ENCODE measurements at regions not wholly inside any gene's neighbourhood (a gene's known extent, or its start where the extent isn't known, plus 50 kb on each side); places are given as distances from the start of the nearest gene placed in this dataset.

DNA sequence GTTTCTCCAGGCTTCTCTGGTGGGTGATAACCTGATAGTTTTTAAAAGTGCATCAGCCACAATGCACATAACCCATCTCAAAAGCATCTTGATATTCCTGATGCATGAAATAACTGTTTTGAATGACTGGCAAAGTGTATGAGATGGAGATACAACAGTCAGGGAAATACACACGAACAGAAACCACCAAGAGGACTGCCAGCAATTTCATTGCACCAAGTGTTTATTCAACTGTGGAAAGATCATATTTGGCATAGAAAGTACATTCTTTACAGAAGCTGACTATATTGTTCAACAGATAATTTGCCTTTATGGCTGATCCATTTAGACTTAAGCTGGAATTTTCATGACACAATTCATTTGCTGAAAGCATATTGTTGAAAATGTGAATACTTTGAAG lies 139.5 kb downstream of the SLIT2 start:
- WGBS (ENCODE audit: insufficient coverage): no CpG with 5 or more reads among the region's 1 CpG
- H3K4me1 Mint-ChIP-seq: no peaks in the 10 kb centered on the region
- H3K9me3 Mint-ChIP-seq: no peaks in the 10 kb centered on the region

DNA sequence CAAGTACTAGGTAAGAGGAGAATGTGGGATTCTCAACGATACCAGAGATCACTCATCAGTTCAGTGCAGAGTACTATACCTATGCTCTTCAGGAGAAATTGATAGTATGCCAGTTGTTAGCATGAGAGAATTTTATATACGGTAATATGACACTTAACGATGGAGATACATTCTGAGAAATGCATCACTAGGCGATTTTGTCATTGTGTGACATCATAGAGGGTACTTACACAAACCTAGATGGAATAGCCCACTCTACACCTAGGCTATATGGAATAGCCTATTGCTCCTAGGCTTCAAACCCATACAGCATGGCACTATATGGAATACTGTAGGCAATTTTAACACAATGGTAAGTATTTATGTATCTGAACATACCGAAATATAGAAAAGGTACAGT lies 140.2 kb downstream of the SLIT2 start:
- 91% methylated on average over 1 of the region's 5 CpGs for WGBS (ENCODE audit: insufficient coverage)
- Mint-ChIP-seq H3K36me3 (no peaks in the 10 kb centered on the region), H3K27ac (no peak overlapping the region), H3K9me3 (no peaks in the 10 kb centered on the region), H3K27me3 (no peaks in the 10 kb centered on the region), H3K4me1 (no peaks in the 10 kb centered on the region), H3K4me3 (no peak overlapping the region)
- ATAC-seq (replicated peaks in 1 of 4): no peak
- Histone ChIP-seq H3K4me1 (ENCODE audit: control insufficient read depth in 1 of 2, extremely low read depth in 1 of 2, insufficient read depth in 2 of 2, low read length in 2 of 2) (no peaks in the 10 kb centered on the region), H3K27ac (ENCODE audit: low read length) (no peak overlapping the region), H3K4me3 (ENCODE audit: control insufficient read depth in 1 of 2, extremely low read depth in 1 of 2, low read length in 1 of 2) (no peak overlapping the region), H3K36me3 (ENCODE audit: control insufficient read depth in 2 of 2, extremely low read depth in 1 of 2, insufficient read depth in 1 of 2, low read length in 1 of 2) (no peaks in the 10 kb centered on the region), H3K9me3 (no peaks in the 10 kb centered on the region), H3K27me3 (replicated peaks in 1 of 2; ENCODE audit: control insufficient read depth in 2 of 2, extremely low read depth in 1 of 2, insufficient read depth in 2 of 2, low read length in 1 of 2) (no peaks in the 10 kb centered on the region)
- DNase-seq: no peak
- ChIA-PET CTCF (interaction anchor here in 1 of 2 donors (0.8 kb wide), 1 partner anchor 14 kb away, joined by 4 read pairs; no protein-coding TSS in a partner anchor), POLR2A (no interaction called here)

More for the DNA sequence above, 139.5 kb downstream of the SLIT2 start:
- no peak overlapping the region for H3K4me3 Mint-ChIP-seq
- Histone ChIP-seq H3K36me3 (ENCODE audit: control insufficient read depth in 2 of 2, extremely low read depth in 1 of 2, insufficient read depth in 1 of 2, low read length in 1 of 2) (no peaks in the 10 kb centered on the region), H3K4me1 (ENCODE audit: control insufficient read depth in 1 of 2, extremely low read depth in 1 of 2, insufficient read depth in 2 of 2, low read length in 2 of 2) (no peaks in the 10 kb centered on the region), H3K9me3 (no peaks in the 10 kb centered on the region), H3K27ac (ENCODE audit: low read length) (no peak overlapping the region), H3K4me3 (ENCODE audit: control insufficient read depth in 1 of 2, extremely low read depth in 1 of 2, low read length in 1 of 2) (no peak overlapping the region), H3K27me3 (replicated peaks in 1 of 2; ENCODE audit: control insufficient read depth in 2 of 2, extremely low read depth in 1 of 2, insufficient read depth in 2 of 2, low read length in 1 of 2) (no peaks in the 10 kb centered on the region)
- H3K27me3 Mint-ChIP-seq: no peaks in the 10 kb centered on the region
- no peak overlapping the region for H3K27ac Mint-ChIP-seq
- ChIA-PET POLR2A (no interaction called here), CTCF (no interaction called here)
- no peak for DNase-seq
- no peaks in the 10 kb centered on the region for H3K36me3 Mint-ChIP-seq
- ATAC-seq (replicated peaks in 1 of 4): no peak

DNA sequence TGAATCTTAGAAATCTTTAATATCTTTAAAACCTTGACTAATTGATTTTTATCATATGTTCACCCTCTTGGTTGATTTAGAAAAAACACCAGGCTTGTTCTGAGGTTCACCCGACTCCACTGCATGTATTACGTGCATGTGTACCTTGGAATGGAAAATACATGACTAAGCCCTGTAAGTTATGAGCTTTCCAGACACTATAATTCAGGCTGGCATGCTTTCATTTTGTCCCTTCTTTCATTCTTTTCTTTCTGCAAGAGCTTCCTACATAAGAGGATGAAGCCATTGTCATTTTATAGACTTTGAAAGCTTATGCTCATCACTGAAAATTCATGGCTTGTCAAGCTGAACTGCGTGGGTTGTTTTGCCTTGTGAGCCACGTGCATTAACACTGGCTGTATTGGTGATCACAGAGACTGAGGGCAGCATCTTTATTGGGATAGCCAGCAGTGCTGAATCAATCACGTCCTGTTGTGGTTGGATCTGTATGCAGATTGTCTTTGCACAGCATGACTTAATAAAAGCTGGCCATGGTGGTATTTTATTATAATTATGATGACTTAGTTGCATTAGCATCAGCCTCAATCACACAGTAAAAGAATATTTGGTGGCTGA lies 141.9 kb downstream of the SLIT2 start:
- DNase-seq (no peak), ATAC-seq (replicated peaks in 1 of 4) (no peak)
- POLR2A ChIA-PET: no interaction called here
- WGBS (ENCODE audit: insufficient coverage): 77% methylated on average over 3 of the region's 5 CpGs
- no peaks in the 10 kb centered on the region for H3K27me3 ChIP-seq (replicated peaks in 1 of 2; ENCODE audit: control insufficient read depth in 2 of 2, extremely low read depth in 1 of 2, insufficient read depth in 2 of 2, low read length in 1 of 2)
- H3K4me3 Mint-ChIP-seq: no peak overlapping the region
- H3K27ac Mint-ChIP-seq: no peak overlapping the region
- H3K4me3 ChIP-seq (ENCODE audit: control insufficient read depth in 1 of 2, extremely low read depth in 1 of 2, low read length in 1 of 2): no peak overlapping the region
- H3K9me3 Mint-ChIP-seq: no peaks in the 10 kb centered on the region
- H3K4me1 ChIP-seq (ENCODE audit: control insufficient read depth in 1 of 2, extremely low read depth in 1 of 2, insufficient read depth in 2 of 2, low read length in 2 of 2): no peaks in the 10 kb centered on the region
- H3K9me3 ChIP-seq: no peaks in the 10 kb centered on the region
- no peak overlapping the region for H3K27ac ChIP-seq (ENCODE audit: low read length)
- H3K4me1 Mint-ChIP-seq: no peaks in the 10 kb centered on the region
- no peaks in the 10 kb centered on the region for H3K36me3 ChIP-seq (ENCODE audit: control insufficient read depth in 2 of 2, extremely low read depth in 1 of 2, insufficient read depth in 1 of 2, low read length in 1 of 2)
- H3K36me3 Mint-ChIP-seq: no peaks in the 10 kb centered on the region
- CTCF ChIA-PET: no interaction called here
- no peaks in the 10 kb centered on the region for H3K27me3 Mint-ChIP-seq

DNA sequence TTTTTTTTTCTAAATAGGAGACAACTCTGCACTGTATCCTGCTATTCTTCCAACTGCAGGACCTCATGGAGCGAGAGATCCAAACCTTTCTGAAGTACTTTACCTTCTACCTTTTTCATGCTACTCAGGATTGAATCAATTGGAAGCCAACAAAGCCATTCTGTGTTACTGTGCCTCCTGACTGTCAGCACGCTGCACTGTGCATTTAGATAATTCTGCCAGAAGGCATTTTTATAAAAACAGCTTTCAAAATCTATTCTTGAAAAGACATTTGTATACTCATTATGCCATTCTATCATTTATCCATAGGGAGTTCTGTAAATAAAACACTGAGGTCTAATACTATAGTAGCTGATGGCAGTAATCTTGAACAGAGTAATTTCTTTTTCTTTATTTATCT lies 142.8 kb downstream of the SLIT2 start:
- no peaks in the 10 kb centered on the region for H3K4me1 ChIP-seq (ENCODE audit: control insufficient read depth in 1 of 2, extremely low read depth in 1 of 2, insufficient read depth in 2 of 2, low read length in 2 of 2)
- H3K4me3 Mint-ChIP-seq: no peak overlapping the region
- CTCF ChIA-PET: interaction anchor here in 1 of 2 donors (2.0 kb wide), 1 partner anchor 290 kb away, joined by 9 read pairs; no protein-coding TSS in a partner anchor
- no peak overlapping the region for H3K4me3 ChIP-seq (ENCODE audit: control insufficient read depth in 1 of 2, extremely low read depth in 1 of 2, low read length in 1 of 2)
- WGBS (ENCODE audit: insufficient coverage): 56% methylated on average over 1 of the region's 2 CpGs
- no peaks in the 10 kb centered on the region for H3K27me3 Mint-ChIP-seq
- H3K27ac Mint-ChIP-seq: no peak overlapping the region
- no peaks in the 10 kb centered on the region for H3K36me3 Mint-ChIP-seq
- no peaks in the 10 kb centered on the region for H3K4me1 Mint-ChIP-seq
- ATAC-seq (replicated peaks in 1 of 4) (no peak), DNase-seq (no peak)
- no peak overlapping the region for H3K27ac ChIP-seq (ENCODE audit: low read length)
- H3K9me3 ChIP-seq: no peaks in the 10 kb centered on the region
- no peaks in the 10 kb centered on the region for H3K9me3 Mint-ChIP-seq
- POLR2A ChIA-PET: interaction anchor here in 1 of 2 donors (0.7 kb wide), 1 partner anchor 79 kb away, joined by 3 read pairs; no protein-coding TSS in a partner anchor
- no peaks in the 10 kb centered on the region for H3K36me3 ChIP-seq (ENCODE audit: control insufficient read depth in 2 of 2, extremely low read depth in 1 of 2, insufficient read depth in 1 of 2, low read length in 1 of 2)
- no peaks in the 10 kb centered on the region for H3K27me3 ChIP-seq (replicated peaks in 1 of 2; ENCODE audit: control insufficient read depth in 2 of 2, extremely low read depth in 1 of 2, insufficient read depth in 2 of 2, low read length in 1 of 2)

DNA sequence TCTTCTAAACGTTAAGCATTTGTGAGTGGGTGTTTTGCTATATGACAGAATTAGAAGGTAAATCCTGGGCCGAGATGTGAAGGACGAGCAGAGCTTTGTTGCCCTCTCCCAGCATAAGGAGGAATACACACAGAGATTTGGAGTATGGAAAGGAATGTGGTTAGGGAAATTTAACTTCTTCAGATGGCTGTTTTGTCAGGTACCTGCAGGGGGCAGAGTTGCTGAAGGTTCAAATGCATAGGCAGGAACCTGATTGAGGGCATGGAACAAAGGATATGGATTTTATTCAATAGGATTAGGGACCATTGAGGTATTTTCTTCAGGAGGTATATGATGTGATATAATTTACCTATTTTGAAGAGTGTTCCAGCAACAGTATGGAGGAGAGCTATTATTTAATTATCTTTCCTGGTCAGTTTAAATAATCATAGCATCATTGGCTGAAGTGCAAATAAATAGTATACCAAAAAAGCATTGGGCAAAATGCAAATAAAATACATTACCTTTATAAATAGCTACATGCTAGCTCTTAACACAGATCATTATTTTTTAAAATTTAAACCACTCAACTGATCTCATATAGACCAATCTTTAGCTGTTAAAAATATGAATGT lies 143.6 kb downstream of the SLIT2 start:
- H3K4me3 ChIP-seq (ENCODE audit: control insufficient read depth in 1 of 2, extremely low read depth in 1 of 2, low read length in 1 of 2): no peak overlapping the region
- ATAC-seq (replicated peaks in 1 of 4) (no peak), DNase-seq (peak in 2 of 35 experiments; percentile 0 to 21)
- H3K27ac ChIP-seq (ENCODE audit: low read length): no peak overlapping the region
- H3K4me3 Mint-ChIP-seq: no peak overlapping the region
- WGBS (ENCODE audit: insufficient coverage): 0% methylated on average over 2 of the region's 3 CpGs
- CTCF ChIA-PET: interaction anchor here (0.7 to 2.0 kb wide), 3 partner anchors 20 to 307 kb away, joined by 3 to 9 read pairs (median 3); no protein-coding TSS in a partner anchor
- H3K27ac Mint-ChIP-seq: no peak overlapping the region
- H3K36me3 ChIP-seq (ENCODE audit: control insufficient read depth in 2 of 2, extremely low read depth in 1 of 2, insufficient read depth in 1 of 2, low read length in 1 of 2): no peaks in the 10 kb centered on the region
- POLR2A ChIA-PET: no interaction called here
- H3K4me1 Mint-ChIP-seq: no peaks in the 10 kb centered on the region
- H3K9me3 ChIP-seq: no peaks in the 10 kb centered on the region
- H3K36me3 Mint-ChIP-seq: no peaks in the 10 kb centered on the region
- no peaks in the 10 kb centered on the region for H3K27me3 ChIP-seq (replicated peaks in 1 of 2; ENCODE audit: control insufficient read depth in 2 of 2, extremely low read depth in 1 of 2, insufficient read depth in 2 of 2, low read length in 1 of 2)
- no peaks in the 10 kb centered on the region for H3K4me1 ChIP-seq (ENCODE audit: control insufficient read depth in 1 of 2, extremely low read depth in 1 of 2, insufficient read depth in 2 of 2, low read length in 2 of 2)
- H3K9me3 Mint-ChIP-seq: no peaks in the 10 kb centered on the region
- H3K27me3 Mint-ChIP-seq: no peaks in the 10 kb centered on the region

DNA sequence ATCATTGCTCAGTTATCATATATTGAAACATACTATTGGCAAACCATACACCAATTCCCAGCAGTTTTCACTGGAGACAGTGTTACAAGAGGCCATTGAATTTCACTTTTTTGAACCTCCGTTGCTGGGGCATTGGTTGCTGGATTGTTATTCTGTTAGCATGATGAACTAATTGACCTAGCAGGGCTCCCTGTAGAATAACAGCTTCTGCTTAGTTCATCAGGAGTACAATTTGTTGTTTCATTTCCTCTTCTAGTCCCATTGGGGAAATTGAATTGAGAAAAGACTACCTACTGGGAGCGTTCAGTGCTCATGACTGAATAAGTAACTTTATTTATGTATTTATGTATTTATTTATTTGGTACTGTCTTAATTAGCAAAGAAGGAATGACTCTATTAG lies 151.6 kb downstream of the SLIT2 start:
- H3K36me3 Mint-ChIP-seq: no peaks in the 10 kb centered on the region
- Histone ChIP-seq H3K4me3 (ENCODE audit: control insufficient read depth in 1 of 2, extremely low read depth in 1 of 2, low read length in 1 of 2) (no peak overlapping the region), H3K27ac (ENCODE audit: low read length) (no peak overlapping the region), H3K36me3 (ENCODE audit: control insufficient read depth in 2 of 2, extremely low read depth in 1 of 2, insufficient read depth in 1 of 2, low read length in 1 of 2) (no peaks in the 10 kb centered on the region), H3K9me3 (no peaks in the 10 kb centered on the region), H3K4me1 (ENCODE audit: control insufficient read depth in 1 of 2, extremely low read depth in 1 of 2, insufficient read depth in 2 of 2, low read length in 2 of 2) (no peaks in the 10 kb centered on the region), H3K27me3 (replicated peaks in 1 of 2; ENCODE audit: control insufficient read depth in 2 of 2, extremely low read depth in 1 of 2, insufficient read depth in 2 of 2, low read length in 1 of 2) (no peaks in the 10 kb centered on the region)
- WGBS (ENCODE audit: insufficient coverage): no CpG with 5 or more reads among the region's 2 CpGs
- H3K27ac Mint-ChIP-seq: no peak overlapping the region
- no peaks in the 10 kb centered on the region for H3K9me3 Mint-ChIP-seq
- no peak for DNase-seq
- ATAC-seq (replicated peaks in 1 of 4): no peak
- H3K4me3 Mint-ChIP-seq: no peak overlapping the region
- CTCF ChIA-PET: interaction anchor here in 1 of 2 donors (0.5 kb wide), 1 partner anchor 1364 kb away, joined by 3 read pairs; no protein-coding TSS in a partner anchor
- POLR2A ChIA-PET: no interaction called here
- H3K27me3 Mint-ChIP-seq: no peaks in the 10 kb centered on the region
- H3K4me1 Mint-ChIP-seq: no peaks in the 10 kb centered on the region

Data from T-cell (primary cell).